HG03354 (cell line): ENCODE measurements at regions not wholly inside any gene's neighbourhood (a gene's known extent, or its start where the extent isn't known, plus 50 kb on each side); places are given as distances from the start of the nearest gene placed in this dataset.

ENCODE experiments used
- ATAC-seq: cut with Tn5 transposase; IDR thresholded peaks from one replicate; pipeline ENCODE4 v1.9.1; 2021; ENCODE audit warnings: mild to moderate bottlenecking; ENCODE audit not compliant: unreplicated experiment, poor library complexity, severe bottlenecking

DNA sequence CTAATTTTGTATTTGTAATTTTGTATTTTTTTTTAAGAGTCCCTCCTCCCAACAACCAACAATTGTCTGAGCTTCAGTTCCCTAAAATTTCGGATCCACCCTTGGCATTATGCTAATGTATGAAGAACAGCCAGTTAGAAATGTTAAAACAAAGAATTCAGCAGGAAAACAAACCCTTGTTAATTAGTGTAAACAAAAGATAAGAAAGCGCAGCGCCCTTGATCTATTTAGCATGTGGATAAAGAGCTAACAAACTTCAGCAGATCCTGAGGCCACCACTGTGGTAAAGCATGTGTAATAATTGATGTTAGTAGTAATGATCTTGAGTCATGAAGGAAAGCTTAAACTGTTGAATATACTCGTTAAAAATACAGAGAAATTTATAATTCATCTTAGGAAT is 199.8 kb downstream of the TMX1 start:
- ATAC-seq = no peak

GRCh38 chr14:51441001-51441400 is 201.0 kb downstream of the TMX1 start:
- ATAC-seq = no peak

GRCh38 chr14:51442513-51443175 is 202.6 kb downstream of the TMX1 start:
- no peak for ATAC-seq

- no peak for ATAC-seq
Measured at GRCh38 chr14:51443195-51444018, 203.4 kb downstream of the TMX1 start.

DNA sequence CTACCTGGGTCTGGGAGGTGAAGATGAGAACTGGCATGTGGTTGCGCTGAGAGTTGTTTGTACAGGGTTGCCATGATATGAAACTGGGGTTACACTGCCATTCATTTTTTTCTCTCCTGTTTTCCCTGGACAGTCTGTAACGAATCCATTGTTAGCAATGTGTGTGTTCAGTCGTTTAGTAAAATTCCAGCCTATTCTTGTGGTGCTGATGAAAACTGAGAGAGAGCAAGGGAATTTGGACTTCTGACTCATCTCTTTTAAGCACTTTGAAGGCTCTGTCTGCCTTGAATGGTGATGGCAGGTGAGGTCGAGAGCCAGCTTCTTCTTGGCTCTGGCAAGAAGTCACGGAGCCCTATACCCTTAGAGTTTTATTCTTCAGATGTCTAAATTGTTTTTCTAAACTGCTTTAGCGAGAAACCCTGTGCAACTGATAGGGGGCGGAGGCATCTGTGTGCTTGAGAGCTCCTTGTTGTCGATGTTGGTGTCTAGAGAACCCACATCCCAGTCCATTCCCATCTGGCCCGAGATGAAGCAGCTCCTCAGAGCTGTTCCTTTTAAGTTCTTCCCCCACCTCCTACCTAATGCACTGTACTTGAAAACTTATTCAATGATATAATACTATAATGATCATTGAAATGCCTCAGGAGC is 204.4 kb downstream of the TMX1 start:
- no peak for ATAC-seq

DNA sequence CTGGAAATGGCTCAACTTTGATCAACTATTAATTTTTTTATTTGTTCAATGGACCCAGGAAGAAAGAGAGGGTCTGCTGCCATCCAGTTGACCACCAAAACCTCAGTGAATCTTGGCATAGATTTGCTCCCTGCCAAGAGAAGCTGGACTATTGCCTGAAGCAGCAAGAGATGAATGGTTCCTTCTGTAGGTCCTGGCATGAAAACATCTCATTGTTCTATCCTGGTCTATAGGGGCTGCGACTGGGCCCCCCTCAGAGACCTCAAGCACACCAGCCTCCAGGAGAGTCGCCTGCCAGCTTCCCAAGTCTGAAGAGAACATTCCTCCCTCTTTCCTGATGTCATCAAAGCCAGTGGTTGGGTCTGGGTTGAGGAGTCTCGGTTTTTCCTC is 204.9 kb downstream of the TMX1 start:
- ATAC-seq = no peak

GRCh38 chr14:51446771-51447170 is 204.9 kb upstream of the FRMD6 start:
- no peak for ATAC-seq

DNA sequence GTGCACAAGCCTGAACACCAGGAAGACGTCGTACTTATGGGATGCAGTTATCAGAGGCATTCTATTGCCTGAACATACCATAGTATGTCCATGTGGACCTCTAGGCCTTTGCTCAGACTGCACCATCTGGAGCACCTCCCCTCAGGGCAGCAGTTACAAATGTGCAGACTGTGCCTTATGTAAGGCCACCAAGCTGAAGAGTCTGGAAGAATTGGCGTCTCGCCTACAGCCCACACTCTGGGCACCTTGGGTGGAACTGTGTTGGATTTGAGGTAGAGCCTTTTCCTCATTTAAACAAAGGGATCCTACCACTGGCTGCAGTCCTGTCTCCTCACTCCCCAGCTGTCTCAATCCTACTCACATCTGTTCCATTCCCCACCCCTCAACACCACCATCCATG is 204.3 kb upstream of the FRMD6 start:
- ATAC-seq = no peak

DNA sequence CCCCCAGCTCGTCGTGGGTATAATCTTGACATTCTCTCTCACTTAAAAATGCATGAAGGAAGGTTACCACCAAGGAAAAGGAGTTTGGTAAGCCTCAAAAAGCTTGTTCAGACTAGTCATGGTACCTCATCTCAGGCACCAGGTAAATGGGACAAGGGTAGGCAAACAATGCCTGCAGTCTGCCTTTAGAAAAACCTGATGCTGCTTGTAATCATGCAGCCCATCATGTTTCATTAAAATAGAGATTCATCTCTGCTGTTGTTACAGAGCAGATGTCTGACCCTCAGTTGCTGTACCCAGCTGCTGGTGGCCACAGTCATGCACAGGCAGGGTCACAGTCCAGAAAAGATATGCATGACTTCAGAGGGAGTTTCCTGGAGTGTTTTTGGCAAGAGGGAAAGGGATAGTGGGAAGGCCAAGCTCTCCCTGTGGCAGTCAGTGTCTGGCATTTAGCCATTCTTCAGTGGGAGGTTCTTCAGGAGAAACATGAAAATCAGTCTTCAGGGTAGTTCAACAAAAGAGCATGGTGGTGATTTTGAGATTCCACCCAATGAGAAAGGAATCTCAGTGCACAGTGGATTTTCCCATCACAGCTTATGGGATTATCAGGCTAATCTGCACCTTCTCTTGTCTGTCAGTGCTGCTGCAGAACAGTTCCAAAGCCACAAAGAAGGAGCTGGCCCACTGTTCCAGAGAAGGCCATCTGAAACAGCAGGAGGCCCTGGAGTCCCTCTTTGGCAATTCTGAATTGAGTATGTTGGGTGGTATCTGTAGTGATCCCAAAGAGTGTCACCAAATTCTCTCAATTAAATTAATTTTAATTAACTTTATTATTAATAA is 202.7 kb upstream of the FRMD6 start:
- ATAC-seq = no peak

DNA sequence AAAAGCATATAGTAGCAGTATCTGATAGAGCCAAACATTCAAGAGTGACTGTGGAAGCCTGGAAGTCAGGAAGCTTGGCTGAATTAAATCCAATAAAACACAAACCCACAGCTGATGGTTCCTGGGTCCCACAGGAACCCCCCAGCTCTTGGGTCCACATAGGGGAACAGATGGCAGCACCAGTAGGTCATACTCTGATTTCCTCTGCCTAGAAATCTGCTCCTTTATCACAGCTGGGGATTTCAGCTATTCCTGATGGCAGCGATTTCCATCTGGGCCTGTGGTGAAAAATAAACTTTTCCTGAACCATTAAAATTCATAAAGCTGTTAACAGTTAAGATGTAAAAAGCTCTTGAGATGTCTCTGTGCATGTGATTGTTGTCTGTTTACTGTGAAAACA is 202.0 kb upstream of the FRMD6 start:
- no peak for ATAC-seq

- no peak for ATAC-seq
Measured at GRCh38 chr14:51451561-51451960, 200.1 kb upstream of the FRMD6 start.

DNA sequence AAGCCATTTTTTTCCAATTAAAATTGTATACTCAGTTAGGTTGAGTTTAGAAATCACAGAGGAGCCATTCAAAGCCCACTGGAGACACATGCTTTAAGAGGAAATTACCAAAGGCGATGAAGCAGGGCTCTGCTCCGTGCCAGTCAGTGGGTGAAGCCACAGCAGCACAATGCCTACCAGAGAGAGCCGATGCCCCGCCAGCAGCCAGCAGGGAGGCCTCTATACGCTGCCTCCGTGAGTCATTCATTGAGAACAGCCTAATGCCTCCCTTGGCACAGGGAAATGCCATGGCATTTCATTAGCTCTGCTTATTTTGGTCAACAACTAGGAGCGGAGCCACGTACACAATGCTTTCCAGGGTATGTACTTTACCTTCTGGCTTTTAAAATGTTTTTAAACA is 197.8 kb upstream of the FRMD6 start:
- ATAC-seq = no peak

GRCh38 chr14:51454351-51454750 is 197.4 kb upstream of the FRMD6 start:
- ATAC-seq = no peak

DNA sequence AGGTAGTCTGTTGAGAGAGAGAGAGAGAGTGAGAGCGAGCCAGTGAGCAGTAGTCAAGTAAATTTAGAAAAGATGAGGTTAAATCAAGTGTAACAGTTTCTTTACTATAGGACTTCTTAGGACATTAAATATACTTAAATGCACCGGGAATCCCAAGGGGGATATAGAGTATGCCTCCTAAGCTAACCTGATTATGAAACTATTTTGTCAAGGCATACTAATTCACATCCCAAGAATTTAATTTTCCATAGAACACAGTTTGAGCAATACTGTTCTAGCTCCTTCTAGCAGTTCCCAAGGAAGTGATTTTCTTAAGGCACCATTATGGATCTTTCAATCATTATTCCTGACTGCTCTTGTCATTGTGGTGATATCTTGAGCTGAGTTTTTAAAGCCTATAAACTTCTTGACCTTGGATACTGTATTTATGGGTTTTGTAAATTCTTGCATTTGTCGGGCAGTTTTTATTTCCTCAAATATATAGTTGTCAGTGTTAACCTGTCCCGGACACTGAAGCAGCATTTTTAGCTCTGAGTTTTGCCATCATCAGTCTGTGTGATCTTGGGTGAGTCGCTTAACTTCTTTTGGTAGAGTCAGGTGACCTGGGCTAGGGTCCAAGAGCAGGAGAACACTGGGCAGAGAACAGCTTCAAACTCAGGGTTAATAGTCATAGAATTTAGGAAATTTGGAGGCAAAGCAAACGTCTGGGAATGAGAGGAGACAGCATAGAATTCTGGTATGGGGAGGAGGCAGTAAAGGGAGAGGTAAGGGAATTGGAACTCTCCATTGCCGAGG is 196.5 kb upstream of the FRMD6 start:
- no peak for ATAC-seq

DNA sequence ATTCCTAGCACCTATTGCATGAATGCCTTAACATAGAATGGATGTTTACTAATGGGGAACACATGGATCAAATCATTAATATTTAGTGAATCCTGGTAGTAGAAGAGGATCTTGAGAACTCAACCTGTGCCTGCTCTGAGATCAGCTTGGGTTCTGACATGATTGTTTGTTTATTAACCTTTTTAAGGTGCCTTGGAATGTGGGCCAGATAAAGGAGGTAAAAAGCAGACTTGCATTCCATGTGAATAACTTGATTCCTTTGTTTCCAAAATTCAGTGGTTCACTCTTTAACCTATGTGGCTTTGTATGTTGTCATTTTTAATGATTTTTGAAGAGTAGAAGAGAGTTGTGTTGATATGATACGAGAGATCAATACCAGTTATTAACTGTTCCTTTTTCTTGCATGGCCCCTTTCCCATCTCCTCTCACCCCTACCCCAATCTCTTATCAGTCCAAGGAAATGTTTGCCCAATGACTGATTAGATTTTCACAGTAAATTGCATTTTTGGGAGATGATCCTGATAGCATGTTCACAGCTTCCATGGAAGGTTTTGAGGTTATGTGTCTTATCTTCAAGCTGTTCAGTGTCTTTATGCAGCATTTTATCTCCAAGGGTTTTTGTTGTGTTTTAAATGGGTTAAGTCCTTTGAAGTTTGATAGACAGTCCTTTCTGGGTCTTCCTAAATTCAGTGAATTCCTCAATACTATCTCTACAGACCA is 193.7 kb upstream of the FRMD6 start:
- ATAC-seq = no peak

DNA sequence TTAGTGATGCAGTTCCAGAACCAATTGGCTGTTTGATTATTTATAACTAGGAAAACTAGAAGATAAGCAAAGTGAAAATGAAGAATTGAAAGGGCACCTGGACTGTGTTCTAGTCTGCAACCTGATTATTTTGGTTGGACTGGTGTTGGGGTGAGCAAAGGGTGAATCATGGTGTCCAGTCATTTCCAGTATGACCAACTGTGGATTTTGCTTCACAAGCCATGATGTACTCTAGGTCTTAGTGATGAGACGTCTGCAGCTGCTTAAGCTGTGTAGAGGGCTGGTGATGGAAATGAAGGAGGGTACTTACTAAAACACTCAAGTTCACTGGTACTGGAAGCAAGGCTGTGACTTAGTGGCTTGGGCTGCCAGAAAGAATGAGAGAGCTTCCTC is 193.2 kb upstream of the FRMD6 start:
- no peak for ATAC-seq

DNA sequence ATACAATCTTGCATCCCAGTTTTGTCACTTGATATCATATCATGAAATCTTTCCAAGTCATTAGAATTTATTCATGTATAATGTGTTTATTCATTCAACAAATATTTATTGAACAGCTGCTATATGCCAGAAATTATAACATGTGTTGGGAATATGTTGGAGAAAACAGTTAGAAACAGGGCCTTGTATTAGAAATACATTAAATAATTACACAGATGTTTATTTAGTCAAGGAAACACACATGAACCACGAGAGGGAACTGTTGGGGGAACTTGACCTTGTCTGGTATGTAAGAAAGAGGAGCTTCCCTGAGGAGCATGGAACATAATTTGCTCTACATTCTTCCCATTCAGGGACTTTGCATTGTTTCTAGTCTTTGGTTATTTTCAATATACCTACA is 191.7 kb upstream of the FRMD6 start:
- no peak for ATAC-seq

- no peak for ATAC-seq
Measured at GRCh38 chr14:51462182-51462581, 189.5 kb upstream of the FRMD6 start.

DNA sequence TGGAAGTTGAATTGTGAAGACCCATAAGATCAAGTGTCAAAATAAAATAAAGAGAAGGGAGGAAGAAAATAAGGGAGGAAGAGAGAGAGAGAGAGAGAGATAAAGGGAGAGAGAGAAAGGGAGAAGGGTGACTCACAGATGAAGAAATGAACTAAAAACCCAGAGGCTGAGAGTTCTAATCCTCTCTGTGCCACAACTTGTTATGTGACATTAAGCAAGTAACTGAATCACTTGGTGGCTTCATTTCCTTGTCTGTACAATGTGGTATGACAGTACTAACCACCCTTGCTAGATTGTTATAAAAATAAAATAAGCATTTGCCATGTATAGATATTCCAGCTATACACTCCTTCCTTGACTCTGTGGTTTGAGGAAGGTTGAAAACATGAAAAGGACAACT is 189.0 kb upstream of the FRMD6 start:
- no peak for ATAC-seq
